NCI-H2107 treated with DMSO at 0.1 percent for 48 hours (cell line): ENCODE measurements at regions not wholly inside any gene's neighbourhood (a gene's known extent, or its start where the extent isn't known, plus 50 kb on each side); places are given as distances from the start of the nearest gene placed in this dataset.

Source experiments
- DNase-seq: peaks from one replicate; lab custom pipeline; 2025; ENCODE audit not compliant: unreplicated experiment; lab: John Stamatoyannopoulos, UW

- no peak for DNase-seq
Measured at GRCh38 chr6:156526081-156526480, 251.1 kb upstream of the ARID1B start.

- no peak for DNase-seq
Measured at GRCh38 chr6:156525541-156525940, 251.6 kb upstream of the ARID1B start.

GRCh38 chr6:156519940-156520339 is 257.2 kb upstream of the ARID1B start:
- DNase-seq, result no peak

- DNase-seq, result no peak
Measured at GRCh38 chr6:156517088-156517487, 260.1 kb upstream of the ARID1B start.

GRCh38 chr6:156515242-156515641 is 261.9 kb upstream of the ARID1B start:
- no peak for DNase-seq

- DNase-seq, result no peak
Measured at GRCh38 chr6:156513504-156513903, 263.7 kb upstream of the ARID1B start.

- DNase-seq, result no peak
Measured at GRCh38 chr6:156511570-156511969, 265.6 kb upstream of the ARID1B start.

- no peak for DNase-seq
Measured at GRCh38 chr6:156511051-156511450, 266.1 kb upstream of the ARID1B start.

- no peak for DNase-seq
Measured at GRCh38 chr6:156510242-156510641, 266.9 kb upstream of the ARID1B start.

- DNase-seq, result no peak
Measured at GRCh38 chr6:156509496-156509895, 267.7 kb upstream of the ARID1B start.

- DNase-seq, result no peak
Measured at GRCh38 chr6:156508923-156509322, 268.3 kb upstream of the ARID1B start.

GRCh38 chr6:156508126-156508525 is 269.1 kb upstream of the ARID1B start:
- no peak for DNase-seq

GRCh38 chr6:156507656-156508055 is 269.5 kb upstream of the ARID1B start:
- no peak for DNase-seq

- no peak for DNase-seq
Measured at GRCh38 chr6:156507106-156507505, 270.1 kb upstream of the ARID1B start.

- DNase-seq, result no peak
Measured at GRCh38 chr6:156502969-156503504, 274.1 kb upstream of the ARID1B start.

- no peak for DNase-seq
Measured at GRCh38 chr6:156497618-156498017, 279.6 kb upstream of the ARID1B start.

GRCh38 chr6:156487877-156488276 is 289.3 kb upstream of the ARID1B start:
- DNase-seq, result no peak

- DNase-seq, result no peak
Measured at GRCh38 chr6:156485150-156485549, 292.0 kb upstream of the ARID1B start.

- no peak for DNase-seq
Measured at GRCh38 chr6:156474507-156475120, 302.6 kb upstream of the ARID1B start.

- no peak for DNase-seq
Measured at GRCh38 chr6:156471000-156471399, 306.2 kb upstream of the ARID1B start.

GRCh38 chr6:156464100-156464878 is 312.9 kb upstream of the ARID1B start:
- no peak for DNase-seq

- peak; percentile 71 for DNase-seq
Measured at GRCh38 chr6:156461647-156462046, 315.5 kb upstream of the ARID1B start.
